OCI-LY3 (cell line): ENCODE measurements at regions not wholly inside any gene's neighbourhood (a gene's known extent, or its start where the extent isn't known, plus 50 kb on each side); places are given as distances from the start of the nearest gene placed in this dataset.

Experiments used
- EZH2phosphoT487 ChIP-seq: fragments of 200-600 bp; shearing (Covaris generic); IDR thresholded peaks from 2 replicates; pipeline ENCODE4 v1.6.1; 2018; ENCODE audit warnings: antibody characterized with exemption, mixed run types, low read depth
- TF ChIP-seq, protein P1 (sequence below): fragments of 200-600, 300-600 bp; sonication (generic); IDR thresholded peaks from 2 replicates; pipeline ENCODE4 v1.5.1; 2014; ENCODE audit warnings: antibody characterized with exemption, low read length, low read depth

DNA sequence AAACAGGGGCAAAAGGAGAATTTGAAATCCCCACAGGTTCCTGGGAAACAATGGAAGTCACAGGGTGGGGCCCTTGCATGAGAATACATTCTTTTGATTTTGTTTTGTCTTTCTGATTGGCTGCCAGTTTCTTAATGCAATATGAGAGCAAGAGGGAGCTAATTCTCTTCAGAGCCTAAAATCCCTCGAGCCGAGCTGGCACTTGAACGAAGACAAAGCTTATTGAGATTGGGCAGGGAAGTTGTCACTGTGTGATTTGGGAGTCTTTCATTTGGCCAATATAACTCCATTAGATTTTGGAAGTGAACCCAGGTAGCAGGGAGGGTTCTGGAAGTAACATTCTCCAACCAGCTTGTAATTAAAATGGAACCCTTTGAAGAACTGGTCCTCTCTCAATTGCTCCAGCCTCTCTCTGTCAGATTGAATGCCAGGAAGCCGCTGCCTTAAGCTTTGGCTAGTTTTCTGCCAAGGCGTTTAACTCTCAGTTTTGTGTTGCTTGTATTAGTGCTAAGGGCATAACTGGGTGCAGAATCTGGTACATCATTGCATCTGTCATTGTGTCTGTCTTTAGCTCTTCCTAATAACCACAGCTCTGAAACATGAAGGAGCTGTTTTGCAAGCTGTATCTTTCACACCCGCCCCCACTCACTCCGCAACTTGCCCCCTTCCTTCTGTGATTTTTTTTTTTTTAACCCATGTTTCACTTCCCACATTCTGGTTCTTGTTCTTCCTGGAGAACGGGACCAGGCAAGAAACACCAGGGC is 272.0 kb downstream of the MAF start:
- TF ChIP-seq, protein P1, sequence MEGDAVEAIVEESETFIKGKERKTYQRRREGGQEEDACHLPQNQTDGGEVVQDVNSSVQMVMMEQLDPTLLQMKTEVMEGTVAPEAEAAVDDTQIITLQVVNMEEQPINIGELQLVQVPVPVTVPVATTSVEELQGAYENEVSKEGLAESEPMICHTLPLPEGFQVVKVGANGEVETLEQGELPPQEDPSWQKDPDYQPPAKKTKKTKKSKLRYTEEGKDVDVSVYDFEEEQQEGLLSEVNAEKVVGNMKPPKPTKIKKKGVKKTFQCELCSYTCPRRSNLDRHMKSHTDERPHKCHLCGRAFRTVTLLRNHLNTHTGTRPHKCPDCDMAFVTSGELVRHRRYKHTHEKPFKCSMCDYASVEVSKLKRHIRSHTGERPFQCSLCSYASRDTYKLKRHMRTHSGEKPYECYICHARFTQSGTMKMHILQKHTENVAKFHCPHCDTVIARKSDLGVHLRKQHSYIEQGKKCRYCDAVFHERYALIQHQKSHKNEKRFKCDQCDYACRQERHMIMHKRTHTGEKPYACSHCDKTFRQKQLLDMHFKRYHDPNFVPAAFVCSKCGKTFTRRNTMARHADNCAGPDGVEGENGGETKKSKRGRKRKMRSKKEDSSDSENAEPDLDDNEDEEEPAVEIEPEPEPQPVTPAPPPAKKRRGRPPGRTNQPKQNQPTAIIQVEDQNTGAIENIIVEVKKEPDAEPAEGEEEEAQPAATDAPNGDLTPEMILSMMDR: no peak
- TF ChIP-seq EZH2phosphoT487: no peak
